ENCODE measurements at regions not wholly inside any gene's neighbourhood (a gene's known extent, or its start where the extent isn't known, plus 50 kb on each side); places are given as distances from the start of the nearest gene placed in this dataset.
"Not testable (repeated sequence)": the region's sequence is repeated elsewhere in the genome, so short reads cannot be mapped to it uniquely, and the experiment has no call there.

DNA sequence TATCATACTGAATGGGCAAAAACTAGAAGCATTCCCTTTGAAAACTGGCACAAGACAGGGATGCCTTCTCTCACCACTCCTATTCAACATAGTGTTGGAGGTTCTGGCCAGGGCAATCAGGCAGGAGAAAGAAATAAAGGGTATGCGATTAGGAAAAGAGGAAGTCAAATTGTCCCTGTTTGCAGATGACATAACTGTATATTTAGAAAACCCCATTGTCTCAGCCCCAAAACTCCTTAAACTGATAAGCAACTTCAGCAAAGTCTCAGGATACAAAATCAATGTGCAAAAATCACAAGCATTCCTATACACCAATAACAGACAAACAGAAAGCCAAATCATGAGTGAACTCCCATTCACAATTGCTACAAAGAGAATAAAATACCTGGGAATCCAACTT, 52.5 kb upstream of the CCDC71L start:
- H3K4me3 ChIP-seq (ENCODE audit: low read length); DNase-seq (ENCODE audit: low read depth, low spot score): not testable (repeated sequence)

DNA sequence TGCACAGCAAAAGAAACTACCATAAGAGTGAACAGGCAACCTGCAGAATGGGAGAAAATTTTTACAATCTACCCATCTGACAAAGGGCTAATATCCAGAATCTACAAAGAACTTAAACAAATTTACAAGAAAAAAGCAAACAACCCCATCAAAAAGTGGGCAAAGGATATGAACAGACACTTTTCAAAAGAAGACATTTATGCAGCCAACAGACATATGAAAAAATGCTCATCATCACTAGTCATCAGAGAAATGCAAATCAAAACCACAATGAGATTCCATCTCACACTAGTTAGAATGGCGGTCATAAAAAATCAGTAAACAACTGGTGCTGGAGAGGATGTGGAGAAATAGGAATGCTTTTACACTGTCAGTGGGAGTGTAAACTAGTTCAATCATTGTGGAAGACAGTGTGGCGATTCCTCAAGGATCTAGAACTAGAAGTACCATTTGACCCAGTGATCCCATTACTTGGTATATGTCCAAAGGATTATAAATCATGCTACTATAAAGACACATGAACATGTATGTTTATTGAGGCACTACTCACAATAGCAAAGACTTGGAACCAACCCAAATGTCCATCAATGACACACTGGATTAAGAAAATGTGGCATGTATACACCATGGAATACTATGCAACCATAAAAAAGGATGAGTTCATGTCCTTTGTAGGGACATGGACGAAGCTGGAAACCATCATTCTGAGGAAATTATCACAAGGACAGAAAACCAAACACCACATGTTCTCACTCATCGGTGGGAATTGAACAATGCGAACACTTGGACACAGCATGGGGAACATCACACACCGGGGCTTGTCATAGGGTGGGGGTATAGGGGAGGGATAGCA, 53.9 kb upstream of the CCDC71L start:
- DNase-seq (ENCODE audit: low read depth, low spot score); H3K4me3 ChIP-seq (ENCODE audit: low read length): not testable (repeated sequence)

DNA sequence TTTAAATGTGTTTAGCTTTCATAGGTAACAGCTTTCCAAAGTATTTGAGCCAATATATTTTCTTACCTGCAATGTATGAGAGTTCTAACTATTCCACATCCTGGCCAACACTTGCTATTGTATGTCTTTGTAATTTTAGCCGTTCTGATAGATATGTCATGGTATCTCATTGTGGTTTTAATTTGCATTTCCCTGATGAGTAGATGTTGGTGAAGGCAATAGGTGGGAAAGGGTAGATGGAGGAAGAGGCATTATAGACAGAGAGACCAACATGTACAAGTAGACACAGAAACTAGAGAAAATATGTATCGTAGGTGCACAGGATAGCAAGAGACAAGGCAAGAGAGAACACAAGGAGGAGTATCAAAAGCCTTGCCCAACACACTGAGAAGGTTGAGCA, 54.8 kb upstream of the CCDC71L start:
- no peak overlapping the region for H3K4me3 ChIP-seq (ENCODE audit: low read length)
- DNase-seq (ENCODE audit: low read depth, low spot score): no peak

DNA sequence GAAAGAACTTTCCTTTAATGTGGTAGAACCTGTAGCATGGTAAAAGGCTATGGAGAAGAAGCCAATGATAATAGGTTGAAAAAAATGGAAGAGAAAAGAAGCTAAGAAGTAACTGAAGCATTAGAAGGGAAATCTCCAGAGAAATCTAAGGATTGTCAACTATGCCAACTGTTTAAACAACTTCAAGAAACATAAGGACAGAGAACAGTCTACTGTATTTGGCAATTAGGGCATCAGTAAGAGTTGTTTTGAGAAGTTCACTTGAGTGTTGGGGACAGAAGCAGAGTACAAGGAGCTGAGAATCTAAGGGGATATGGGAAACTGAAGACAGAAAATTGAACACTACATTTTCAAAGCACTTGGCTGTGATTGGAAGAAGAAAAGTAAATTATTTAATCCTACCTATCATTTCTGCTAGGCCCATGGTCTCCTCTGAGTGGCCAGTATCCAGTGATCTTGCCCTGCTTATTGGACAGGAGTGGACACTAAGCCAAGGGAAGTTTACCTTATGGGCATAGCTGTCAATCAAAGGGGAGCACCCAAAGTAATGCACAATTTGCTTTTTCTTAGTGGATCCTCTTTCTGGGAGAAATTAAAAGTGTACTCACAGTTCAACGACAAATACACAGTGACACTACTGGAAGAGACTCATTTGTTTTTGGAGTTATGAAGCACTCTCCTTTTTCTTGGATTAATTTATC, 56.4 kb upstream of the CCDC71L start:
- DNase-seq (ENCODE audit: low read depth, low spot score): no peak
- H3K4me3 ChIP-seq (ENCODE audit: low read length): no peak overlapping the region

DNA sequence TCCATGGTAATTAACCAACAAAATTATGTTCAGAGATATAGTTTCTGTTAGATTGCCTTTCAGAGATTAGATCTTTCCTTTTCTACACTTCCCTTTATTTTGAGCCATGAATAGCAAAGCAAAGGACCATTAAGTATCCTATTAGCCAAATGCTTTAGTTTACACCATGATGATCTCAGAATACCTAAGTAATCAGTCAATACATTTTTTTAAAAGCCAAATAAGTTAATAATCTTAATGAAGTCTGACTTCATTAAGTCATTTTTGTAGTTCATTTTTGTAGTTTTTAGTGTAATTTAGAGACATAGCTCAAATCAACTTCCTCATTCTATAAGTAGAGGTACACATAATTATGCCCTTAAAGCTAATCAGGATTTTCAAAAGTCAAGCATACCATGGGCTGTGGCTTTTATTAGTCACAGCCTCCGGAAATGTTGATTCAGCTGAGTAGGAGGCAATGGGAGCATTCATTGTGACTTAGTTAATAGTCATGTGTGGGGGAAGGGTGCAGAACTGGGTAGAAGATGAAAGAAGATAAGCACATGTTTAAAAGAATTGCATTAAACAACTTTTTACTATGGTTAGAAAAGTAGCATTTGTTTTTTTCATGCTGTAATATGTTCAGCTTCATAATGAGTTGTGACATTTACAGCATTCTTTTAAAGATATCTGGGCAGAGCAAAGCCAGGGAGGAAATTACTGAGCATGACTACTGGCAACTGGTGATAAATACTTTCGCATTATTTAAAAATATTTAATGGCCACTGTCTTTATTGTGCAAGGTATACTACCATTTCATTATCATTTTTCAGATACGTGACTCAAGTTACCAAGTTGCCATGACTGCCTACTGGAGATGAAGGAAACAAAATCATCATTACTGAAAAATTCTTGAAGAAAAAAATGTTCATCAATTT, 57.3 kb upstream of the CCDC71L start:
- no peak overlapping the region for H3K4me3 ChIP-seq (ENCODE audit: low read length)
- DNase-seq (ENCODE audit: low read depth, low spot score): peak; percentile 53

DNA sequence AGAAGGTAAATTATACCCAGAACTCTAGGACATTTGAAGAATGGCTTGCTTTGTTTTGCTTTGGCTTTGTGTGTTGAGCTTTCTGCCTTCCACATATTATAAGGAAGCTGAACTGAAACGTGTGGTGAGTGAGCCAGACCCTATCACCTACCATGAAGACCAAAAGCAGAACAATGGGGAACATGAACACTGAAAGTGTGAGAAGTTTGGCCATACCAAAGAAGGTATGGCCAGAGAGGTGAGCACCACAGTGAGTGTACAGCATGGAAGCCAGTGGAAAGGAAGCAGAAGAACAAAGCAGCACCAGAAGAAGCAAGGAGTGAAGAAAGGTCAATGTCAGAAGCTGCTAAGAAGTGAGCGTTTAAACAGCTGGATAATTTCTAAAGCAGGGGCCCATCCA, 59.7 kb upstream of the CCDC71L start:
- H3K4me3 ChIP-seq (ENCODE audit: low read length): no peak overlapping the region
- DNase-seq (ENCODE audit: low read depth, low spot score): no peak

DNA sequence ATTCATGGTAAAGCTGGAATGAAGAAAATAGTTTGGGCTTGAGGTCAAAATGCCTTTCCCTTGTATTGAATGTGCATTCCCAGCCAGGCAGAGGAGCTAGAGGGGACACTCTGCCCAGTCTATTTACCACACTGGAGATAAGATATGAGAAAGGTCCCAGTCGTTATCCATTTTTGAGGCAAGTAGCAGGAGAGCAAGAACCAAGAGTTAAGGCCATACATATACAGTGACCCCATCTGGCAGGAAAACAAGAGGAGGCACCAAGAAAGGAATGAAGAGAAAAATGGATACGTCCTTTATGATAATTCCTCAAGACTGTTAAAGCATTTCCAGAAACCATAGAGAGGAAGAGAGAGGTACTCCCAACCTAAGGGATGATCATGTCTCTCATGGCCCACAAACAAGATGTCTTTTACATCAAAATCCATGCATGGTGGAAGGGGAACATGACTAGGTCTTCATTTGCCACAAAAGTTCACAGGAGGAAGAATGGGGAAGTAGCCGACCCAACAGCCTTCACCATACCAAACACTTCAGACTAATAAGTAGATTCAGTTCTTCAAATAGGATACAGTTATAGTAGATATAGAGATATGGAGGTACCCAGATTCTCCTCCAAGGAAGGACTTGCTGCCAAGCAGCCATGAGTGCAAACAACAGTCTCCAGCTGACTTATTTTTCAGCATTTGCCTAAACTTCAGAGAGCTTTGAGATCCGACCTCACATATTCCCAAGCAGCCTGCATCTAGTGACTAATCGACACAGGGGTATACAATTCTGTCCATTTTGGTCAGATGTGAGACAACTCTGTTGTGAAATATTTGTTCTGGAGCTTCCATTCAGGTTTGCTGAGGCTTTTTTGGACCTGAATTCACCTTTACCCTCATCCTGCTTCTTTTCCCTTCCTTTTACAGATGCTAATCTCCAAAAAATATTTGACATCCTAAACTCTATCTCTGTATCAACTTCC, 61.1 kb upstream of the CCDC71L start:
- DNase-seq (ENCODE audit: low read depth, low spot score): no peak
- H3K4me3 ChIP-seq (ENCODE audit: low read length): no peak overlapping the region

DNA sequence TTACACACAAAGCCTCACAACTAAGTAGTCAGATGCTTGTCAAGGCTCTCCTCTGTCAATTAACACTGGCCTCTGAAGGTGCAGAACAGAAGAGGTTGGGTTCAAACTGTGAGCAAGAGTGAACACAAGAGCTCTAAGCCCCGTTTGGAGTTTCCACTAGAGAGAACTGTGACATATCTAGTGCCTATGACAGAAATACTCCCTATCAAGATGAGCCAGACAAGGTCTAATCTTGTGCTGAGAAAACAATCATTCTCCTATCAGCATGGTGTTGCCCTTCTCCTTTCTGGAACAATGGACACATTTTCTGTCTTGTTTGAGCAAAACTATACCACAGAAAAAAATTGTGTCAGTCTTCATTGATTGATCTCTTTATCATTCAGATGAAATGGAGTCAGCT, 62.4 kb upstream of the CCDC71L start:
- DNase-seq (ENCODE audit: low read depth, low spot score): no peak

DNA sequence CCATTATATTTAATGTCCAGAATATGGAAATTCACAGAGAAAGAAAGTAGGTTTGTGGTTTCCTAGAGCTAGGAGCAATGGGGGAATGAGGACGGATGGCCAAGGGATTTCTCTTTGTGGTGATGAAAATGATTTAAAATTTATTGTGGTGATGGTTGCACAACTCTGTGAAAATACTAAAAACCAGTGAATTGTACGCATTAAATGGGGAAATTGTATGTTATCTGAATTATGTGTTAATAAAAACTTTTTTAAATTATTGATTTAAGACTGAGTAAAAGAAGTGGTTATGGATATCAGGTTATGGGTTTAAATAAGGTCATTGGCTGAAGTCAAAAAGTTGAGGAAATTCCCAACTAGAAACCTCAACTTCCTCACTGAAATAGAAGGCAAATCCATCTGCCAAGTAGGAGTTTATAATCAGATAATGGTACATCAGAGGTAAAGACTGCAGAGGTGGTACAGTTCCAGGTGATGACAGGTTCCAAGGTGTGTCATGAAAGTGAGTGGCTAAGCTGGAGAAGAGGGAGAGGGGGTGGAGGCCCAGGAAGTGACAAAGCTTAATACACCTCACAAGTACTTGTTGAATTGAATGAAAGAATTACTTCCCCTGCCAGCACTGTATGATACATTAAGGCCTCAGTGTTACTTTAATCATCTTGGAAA, 68.9 kb upstream of the CCDC71L start:
- DNase-seq (ENCODE audit: low read depth, low spot score): no peak
- H3K4me3 ChIP-seq (ENCODE audit: low read length): no peak overlapping the region

More for the DNA sequence above, 62.4 kb upstream of the CCDC71L start:
- H3K4me3 ChIP-seq (ENCODE audit: low read length): no peak overlapping the region

DNA sequence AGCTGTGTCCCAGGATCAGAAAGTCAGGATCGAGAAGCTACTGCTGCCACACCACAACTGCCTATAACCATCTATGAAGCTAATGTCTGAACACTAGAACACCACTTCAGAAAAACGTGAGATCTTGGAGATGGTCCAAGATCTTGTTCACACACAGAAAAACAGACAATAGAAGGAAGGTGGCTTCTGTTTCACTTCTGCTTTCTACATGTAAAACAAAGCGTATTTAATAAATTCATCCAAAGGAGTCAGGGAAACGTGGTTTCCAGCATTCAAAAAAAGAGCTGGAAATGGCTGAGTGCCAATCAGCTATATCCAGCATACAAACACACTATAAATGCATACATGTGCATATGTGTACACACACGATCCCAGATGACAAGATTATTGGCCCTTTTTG, 70.2 kb upstream of the CCDC71L start:
- no peak overlapping the region for H3K4me3 ChIP-seq (ENCODE audit: low read length)
- DNase-seq (ENCODE audit: low read depth, low spot score): no peak

DNA sequence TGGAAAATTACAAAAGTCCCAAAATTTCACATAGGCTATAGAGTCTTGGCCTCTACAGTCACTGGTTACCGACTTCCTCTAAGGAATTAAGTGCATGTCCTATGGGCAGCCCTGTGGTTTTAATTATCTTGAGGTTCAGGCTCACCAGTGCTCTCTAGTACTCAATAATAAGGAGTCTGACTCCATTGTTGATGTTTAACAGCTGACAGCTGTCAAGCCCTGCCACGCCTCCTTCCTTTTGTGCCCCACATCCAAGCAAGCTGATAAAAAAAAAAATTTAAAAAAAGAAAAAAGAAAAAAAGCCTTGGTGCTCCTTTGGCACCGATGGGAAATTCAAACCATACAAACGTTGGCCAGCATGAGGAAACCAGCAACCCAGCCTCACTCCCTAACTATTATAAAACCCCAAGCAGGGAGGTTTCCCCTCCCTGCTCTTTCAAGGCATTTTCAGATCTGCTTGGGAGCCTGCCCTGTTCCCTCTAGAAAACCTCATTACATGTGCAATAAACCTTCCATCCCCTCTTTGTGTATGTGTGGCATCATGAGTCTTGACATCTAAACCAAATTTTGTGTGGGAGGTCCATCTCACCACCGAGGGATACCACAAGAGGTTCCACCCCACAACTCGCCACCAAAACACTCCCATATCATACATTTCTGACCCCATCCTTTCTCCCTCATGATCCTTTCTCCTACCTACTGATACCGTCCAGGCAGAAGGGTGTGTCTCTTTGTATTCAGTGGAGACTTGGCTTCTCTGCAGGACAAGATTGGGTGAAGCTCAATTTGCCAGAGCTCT, 70.9 kb upstream of the CCDC71L start:
- no peak for DNase-seq (ENCODE audit: low read depth, low spot score)

DNA sequence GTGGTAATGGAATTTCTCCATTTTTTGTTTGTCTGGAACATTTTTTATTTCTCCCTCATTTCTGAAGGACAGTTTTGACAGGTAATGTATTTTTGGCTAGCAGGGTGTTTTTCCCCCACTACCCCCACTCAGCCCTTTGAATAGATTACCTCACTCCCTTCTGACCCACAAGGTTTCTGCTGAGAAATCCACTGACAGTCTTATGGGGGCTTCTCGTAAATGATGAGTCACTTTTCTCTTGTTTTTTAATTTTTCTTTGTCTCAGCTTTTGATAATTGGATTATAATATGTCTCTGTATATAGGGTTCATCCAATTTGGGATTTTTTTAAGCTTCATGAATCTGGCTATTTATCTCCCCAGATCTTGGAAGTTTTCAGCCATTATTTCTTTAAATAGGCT, 74.7 kb upstream of the CCDC71L start:
- no peak for DNase-seq (ENCODE audit: low read depth, low spot score)
- H3K4me3 ChIP-seq (ENCODE audit: low read length): no peak overlapping the region

More for the DNA sequence above, 70.9 kb upstream of the CCDC71L start:
- H3K4me3 ChIP-seq (ENCODE audit: low read length): no peak overlapping the region

DNA sequence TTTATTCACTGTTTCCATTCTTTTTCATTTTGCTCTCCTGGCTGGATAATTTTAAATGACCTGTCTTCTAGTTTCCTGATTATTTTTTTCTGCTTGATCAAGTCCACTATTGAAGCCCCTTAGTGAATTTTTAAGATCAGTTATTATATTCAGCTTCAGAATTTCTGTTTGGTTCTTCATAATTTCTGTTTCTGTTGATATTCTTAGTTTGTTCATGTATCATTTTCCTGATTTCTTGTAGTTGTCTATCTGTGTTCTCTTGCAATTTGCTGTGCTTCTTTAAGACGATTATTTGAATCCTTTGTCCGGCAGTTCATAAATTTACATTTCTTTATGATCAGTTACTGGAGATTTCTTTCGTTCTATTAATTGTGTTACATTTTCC, 75.2 kb upstream of the CCDC71L start:
- no peak for DNase-seq (ENCODE audit: low read depth, low spot score)
- no peak overlapping the region for H3K4me3 ChIP-seq (ENCODE audit: low read length)

DNA sequence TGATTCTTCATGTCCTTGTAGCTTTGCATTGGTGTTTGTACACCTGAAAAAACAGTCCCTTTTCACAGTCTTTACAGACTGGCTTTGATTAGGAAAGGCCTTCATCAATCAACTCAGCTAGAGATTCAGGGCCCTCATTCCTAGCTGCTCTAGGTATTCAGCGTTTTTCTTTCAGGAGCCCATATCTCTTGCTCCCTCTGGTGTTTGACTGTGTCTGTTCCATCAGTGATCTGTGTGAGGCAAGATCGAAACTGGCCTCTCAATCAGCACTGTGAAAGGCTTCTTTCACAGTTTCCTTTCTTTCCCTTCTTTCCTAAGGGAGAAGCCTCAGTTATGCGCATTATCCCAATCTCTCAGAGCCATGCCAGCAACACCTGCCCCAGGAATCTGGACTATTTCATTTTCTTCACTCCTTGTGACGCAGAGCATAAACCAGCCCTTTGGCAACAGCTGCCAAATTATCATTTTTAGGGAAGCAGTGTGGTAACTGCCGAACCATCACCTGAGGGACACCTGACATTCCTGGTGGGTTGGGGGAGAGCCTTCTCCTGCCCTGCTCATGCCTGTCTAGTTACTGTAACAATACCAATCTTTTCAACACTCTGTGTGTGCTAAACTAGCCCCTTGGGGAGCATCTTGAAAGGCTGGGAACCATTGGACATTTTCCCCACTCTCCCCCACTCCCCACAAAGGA, 75.7 kb upstream of the CCDC71L start:
- no peak overlapping the region for H3K4me3 ChIP-seq (ENCODE audit: low read length)
- peak; percentile 35 for DNase-seq (ENCODE audit: low read depth, low spot score)

DNA sequence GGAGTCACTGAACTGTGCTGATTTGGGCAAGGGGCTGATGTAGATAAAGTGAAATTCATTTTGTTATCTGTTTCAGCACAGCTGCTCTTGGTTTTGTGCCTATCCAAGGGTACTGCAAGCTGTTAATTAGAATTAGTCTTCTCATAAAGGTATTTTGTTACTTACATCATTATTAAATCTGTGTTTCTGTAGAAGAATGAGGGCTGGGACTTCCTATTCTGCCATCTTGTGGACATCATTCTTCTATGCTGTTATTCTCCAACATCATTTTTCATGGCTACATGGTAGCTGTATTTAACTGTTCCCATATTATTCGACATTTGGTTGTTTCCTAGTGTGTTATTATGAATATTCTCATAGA, 76.2 kb upstream of the CCDC71L start:
- H3K4me3 ChIP-seq (ENCODE audit: low read length): no peak overlapping the region
- no peak for DNase-seq (ENCODE audit: low read depth, low spot score)

DNA sequence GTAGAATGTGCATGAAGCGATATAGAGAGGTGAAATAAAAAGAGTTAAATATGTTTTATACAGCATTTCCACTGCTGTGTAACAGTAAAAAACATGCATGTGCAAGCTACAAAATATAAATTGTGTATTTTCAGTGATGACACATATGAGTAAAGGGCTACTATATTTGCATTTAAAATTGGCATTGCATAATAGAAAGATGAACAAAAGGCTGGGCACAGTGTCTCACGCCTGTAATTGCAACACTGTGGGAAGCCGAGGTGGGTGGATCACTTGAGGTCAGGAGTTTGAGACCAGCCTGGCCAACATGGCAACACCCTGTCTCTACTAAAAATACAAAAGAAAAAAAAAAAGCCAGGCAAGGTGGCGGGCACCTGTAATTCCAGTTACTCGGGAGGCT, 79.8 kb upstream of the CCDC71L start:
- no peak for DNase-seq (ENCODE audit: low read depth, low spot score)
- no peak overlapping the region for H3K4me3 ChIP-seq (ENCODE audit: low read length)

DNA sequence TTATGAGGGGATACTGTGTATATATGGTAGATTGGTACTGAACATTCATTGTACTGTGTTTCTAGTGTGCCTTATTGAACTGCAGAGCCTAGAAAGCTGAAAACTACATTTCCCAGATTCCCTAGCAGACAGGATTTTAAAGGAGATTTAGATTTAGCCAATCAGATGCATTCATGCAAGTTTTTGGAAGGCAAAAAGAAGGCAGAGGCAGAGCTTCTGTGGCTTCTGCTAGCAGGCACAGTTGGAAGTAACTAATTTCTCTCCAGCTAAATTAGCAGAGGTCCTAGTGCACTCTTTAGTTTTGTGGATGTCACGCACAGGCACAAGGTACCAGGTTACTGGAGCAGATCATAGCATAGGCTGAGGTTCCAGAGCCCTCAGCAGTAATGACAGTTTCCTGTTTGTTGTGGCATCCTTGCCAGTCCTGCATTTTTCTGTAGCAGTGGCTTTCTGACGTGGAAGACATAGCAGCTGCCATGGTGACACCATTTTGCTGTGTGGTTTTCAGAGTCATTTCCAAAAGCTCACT, 83.7 kb upstream of the CCDC71L start:
- peak; percentile 39 for DNase-seq (ENCODE audit: low read depth, low spot score)

More for the DNA sequence above, 83.7 kb upstream of the CCDC71L start:
- no peak overlapping the region for H3K4me3 ChIP-seq (ENCODE audit: low read length)

Measured in Jurkat, Clone E6-1 (cell line).